T-helper 1 cell treated with Interleukin-12 subunit alpha and Interleukin-12 subunit beta and Interleukin-4 antibody, amounts not matched to agents 30 ng/mL and 1 ng/mL, for 36 hours (primary cell): ENCODE measurements at regions not wholly inside any gene's neighbourhood (a gene's known extent, or its start where the extent isn't known, plus 50 kb on each side); places are given as distances from the start of the nearest gene placed in this dataset.

Source experiments
- intact Hi-C: fragments of 100-400 bp; cut with micrococcal nuclease; formaldehyde crosslinking; loops from one replicate; pipeline ENCODE4 v1.15.1; 2024

DNA sequence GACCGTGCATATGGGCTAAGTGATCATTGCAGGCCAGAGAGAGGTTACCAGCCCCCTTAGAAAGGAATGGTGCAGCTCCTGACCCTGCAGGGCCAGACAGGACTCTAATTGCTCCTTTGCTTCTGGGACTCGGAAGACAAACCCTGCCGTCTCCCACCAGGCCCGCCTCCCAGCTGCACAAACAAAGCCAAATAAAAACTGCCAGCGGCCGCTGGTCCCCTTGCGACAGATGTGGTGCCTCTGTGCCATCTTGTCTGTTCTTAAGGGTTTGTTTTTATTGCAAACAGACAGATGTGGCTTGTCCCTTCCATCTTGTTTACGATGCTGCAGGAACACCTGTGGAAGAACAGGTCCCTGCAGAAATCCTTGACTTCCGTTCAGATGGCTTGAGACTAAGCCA, 434.4 kb upstream of the TSHZ3 start:
- intact Hi-C loops, result no loop called here

DNA sequence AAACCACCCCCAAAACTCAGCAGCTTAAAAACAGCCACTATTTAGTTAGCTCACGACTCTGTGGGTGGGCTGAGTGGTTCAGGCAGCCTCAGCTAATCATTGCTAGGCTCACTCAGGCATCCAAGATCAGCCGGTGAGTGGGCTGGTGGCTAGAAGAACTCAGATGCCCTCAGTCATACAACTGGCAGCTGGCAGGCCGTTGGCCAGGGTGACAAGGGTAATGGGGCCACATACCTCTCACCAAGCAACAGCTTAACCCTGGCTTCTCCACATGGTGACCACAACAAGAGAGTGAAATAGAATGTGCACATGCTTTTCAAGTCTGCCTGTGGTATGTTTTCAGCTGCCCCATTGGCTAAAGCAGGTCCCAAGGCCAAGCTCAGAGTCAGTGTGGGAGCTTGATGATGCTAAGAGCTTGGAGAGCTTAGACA, 435.4 kb upstream of the TSHZ3 start:
- intact Hi-C loops, result no loop called here

DNA sequence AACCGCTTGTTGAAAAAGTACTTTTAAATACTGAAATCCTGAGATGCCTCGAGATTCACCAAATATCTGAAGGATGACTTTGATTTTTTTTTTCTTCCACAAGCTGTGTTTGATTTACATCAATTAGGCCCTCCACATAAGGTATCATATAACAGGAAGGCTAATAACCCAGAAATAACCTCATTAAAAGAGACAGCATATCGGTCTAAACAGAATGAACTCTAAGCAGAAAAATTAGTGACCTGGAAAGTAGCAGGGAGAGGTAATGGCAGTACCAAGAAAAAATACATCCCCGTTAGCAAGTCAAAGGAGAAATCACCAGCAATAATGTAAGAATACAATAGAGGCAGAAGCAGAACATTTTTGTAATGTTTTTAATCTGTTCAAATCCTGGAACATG, 452.4 kb upstream of the TSHZ3 start:
- intact Hi-C loops, result no loop called here

DNA sequence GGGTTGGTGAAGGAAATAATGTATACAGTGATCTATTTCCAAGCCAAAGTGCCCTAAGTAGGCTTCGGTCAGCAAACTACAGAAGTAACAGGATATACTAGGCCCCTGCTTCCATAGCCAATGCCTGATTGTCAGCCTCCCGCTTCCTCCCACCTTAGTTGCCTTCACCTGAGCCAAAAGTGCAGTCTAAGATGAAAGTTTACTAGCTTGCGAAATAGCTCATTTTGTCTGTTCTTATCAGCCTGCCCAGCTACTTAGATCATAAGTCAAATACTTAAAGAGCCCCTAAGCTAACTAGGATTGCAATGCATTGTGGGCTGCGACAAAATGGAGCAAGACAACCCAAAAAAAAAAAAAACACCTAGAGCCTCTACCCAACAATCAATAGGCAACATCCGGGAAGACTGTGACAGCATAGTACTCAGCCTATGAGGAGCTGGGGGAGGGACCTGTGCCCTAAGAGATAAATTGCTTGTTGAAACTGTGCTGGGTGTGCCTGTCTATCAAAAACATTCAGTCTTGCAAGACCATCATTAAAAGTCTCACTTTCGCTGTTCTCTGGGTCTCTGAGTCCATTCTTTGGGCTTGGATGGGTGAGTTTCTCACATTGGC, 454.7 kb upstream of the TSHZ3 start:
- intact Hi-C loops, result no loop called here

DNA sequence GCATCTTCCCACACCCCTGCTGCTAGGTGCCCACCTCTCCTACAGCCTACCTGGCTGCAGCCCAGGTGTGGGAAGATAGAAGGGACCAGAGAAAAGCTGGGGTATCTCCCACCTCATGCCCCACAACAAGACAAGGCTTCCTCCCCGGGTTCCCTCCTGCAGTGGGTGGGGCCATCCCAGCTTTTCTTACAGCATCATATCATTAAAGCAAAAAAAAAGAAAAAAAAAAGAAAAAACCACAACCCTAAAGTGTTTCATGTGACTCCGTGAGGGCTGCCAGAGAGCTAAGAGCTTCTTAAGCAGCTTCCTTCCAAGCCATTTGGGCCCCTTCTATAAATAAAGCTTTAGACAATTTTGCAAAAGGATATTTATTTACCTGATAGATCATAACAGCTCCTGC, 455.4 kb upstream of the TSHZ3 start:
- intact Hi-C loops, result no loop called here

DNA sequence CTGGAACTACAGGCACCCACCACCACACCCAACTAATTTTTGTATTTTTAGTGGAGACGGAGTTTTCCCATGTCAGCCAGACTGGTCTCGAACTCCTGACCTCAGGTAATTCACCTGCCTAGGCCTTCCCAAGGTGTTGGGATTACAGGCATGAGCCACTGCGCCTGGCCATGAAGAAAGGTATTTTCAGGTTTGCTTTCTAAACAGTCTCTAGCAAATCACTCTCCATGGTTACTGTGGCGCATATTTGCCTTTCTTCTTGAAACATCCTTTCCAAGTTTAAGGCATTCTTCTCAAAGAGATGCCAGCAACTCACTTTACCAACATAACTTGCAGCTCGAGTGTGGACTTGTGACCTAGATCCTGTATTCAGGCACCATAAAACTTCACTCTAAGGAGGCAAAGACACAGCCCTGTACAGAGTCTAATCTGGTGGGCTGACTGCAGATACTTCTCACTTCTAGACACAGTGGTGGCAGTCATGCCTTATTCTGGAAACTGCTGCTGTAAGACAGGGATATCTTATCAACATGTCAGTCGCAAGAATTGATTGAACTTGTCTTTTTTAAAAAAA, 461.4 kb upstream of the TSHZ3 start:
- intact Hi-C loops, result no loop called here

DNA sequence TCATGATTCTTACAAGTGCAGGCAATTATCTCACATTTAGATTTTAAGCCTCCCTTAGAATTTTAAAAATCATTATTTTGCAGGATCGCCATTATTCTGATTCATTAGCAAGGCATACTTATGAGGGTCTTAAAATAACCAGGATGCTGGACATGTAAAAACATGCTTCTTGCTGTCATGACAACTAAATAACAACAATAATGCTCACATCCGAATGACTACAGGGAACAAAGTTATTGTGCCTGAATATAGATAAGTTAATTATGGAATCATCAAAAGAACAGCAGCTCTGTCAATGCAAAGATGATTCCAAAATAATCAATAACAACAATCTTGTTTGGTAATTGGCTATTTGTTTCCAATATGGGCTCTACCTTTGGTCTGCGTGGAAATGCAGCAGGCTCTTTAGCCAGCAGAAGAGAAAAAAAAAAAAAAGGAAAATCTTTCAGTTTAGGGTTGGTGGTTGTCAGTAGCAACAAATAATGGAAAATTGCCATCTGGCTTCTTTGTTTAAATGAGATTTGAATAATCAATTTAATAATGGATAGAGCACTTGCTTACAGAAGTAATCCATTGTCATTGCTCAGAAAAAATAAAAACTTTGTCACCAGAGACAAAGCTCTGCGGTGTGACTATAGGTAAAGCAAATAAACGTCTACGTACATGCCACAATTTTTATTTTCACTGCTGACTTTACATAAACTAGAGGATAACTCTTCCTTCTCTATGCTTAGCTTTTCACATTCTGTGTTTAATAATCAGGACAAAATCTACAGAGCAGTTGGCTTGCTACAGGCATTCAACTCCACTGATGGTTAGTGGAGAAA, 468.9 kb upstream of the TSHZ3 start:
- intact Hi-C loops, result no loop called here

DNA sequence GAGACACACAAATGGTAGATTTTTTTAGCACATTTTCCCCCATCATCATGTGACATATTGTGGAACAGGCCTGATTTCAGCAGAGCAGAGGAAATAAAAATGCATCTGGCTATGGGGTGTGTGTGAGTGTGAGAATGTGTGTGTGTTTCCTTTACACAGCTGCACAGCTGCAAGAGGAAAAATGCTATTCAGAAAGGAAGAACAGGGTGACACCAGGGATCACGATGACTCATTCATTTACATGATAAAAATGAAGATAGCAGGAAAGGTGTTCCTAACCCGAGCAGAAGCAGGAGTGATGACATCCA, 469.5 kb upstream of the TSHZ3 start:
- intact Hi-C loops, result no loop called here

DNA sequence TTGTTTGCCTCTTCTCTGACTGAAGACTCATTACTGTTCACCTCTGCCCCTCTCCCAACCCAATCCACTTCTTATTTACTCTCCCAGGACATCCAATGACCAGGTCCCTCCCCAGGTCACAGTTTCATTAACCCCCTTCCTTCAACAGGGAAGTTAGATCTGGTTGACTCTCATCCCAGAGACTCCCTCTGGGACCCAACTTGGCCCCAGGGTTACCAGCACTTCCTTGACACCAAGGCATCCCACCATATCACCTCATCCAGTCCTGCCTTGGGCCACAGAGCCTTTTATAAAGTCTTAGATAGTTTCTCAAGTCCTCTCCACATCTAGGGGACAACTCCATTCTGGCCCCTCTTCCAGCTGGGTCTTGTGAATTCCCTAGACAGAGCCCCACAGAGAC, 470.6 kb upstream of the TSHZ3 start:
- intact Hi-C loops, result no loop called here

DNA sequence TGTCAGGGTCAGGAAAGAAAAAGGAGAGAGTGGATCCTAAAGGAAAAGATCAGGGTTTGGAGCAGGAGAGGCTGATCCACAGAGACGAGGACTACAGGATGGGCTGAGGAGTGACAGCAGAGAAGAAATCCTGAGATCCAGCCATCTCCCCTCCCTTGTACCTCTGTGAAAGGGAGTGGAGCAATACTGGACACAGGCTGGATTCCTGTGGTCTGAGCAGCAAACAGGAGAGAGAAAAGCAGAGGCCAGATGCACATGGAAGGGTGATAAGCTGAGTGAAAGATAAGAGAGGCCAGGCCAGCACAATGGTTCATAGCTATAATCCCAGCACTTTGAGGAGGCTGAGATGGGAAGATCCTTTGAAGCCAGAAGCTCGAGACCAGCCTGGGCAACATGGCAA, 472.1 kb upstream of the TSHZ3 start:
- intact Hi-C loops, result no loop called here

DNA sequence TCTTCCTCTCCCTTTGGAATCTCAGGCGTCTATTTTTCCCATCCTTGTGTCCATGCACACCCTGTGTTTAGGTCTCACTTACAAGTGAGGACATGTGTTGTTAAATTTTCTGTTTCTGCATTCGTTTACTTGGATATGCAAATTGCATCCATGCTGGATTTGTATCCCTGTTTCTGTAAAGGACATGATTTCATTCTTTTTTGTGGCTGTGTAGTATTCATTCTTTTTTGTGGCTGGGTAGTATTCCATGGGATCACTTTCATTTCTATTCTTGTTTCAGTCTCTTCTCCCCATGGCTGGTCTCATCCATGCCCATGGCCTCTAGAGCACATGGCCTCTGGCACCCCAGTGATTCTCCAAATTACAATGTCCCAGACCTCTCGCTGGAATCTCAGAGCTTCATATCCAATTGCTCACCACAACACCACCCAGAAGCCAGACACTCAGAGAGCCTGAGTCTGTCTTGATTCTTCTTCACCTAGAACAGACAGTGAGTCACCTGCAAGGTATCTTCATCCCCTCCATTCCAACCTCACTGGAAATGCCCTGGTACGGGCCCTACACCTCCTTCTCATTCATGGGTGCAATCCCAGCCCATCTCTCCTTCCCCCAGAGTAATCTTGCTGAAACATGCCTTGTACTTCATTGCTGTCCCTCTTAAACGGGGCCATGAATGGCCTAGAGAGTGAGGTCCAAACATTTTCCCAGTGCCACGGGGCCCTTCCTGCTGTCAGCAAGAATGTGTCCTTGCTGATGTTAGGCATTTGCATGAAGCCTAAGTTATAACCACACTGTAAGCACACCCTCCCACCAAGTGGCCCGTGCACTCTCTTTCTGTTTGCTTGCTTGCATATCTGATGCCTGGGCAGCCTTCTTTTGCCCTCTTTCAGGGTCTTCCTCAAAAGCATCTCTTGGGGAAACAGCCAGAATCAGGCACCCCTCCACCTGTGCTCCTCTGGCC, 476.2 kb upstream of the TSHZ3 start:
- intact Hi-C loops, result no loop called here

DNA sequence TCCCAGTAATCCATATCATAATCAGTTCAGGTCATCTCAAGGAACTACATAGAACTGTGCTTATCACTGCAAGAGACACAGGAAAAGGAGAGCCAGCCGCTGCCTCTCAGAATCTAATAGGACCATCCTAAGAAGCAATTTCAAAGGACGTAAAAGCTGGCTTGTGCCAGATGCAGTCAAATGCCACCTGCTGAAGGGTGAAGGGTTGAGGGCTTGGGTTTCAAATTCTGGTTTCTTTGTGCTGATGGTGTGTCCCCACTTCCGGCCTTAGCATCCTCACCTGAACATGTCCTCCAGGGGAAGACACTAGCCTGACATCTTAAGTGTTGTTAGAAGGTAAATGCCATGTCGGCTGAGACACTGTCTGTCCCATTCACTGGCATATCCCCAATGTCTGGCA, 477.1 kb upstream of the TSHZ3 start:
- intact Hi-C loops, result no loop called here

DNA sequence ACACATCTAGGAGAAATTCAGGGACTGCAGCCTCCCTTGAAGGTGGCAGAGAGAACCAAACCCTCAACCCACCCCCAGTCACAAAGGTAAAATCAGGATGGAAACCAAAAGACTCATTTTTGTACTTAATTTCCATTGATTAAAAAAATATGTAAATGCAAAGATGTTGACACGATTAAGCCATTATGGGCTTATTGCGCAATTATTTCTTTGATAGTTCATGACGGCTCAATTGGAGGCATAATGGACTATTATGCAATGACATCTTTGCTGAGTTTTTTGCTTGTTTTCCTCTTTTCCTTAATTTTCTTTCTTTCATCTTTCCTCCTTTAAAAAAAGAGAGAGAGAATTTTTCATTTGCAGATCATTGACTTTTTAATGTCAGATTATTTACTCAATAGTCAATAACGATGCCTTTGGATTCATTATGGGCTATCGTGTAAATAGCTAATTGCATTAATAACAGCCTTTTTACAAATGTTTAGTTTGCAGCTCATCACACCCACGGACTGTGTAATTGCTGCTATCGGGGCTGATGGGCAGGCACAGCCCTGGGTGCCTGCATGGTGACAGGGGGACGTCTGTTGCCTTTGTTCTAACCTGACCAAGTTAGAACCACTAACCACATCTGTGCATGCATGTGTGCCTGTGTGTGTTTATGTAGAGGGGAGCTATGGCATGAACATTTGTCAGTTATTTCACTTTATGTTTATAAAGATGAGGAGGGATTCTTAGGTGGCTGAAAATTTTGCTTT, 482.4 kb upstream of the TSHZ3 start:
- intact Hi-C loops, result no loop called here

DNA sequence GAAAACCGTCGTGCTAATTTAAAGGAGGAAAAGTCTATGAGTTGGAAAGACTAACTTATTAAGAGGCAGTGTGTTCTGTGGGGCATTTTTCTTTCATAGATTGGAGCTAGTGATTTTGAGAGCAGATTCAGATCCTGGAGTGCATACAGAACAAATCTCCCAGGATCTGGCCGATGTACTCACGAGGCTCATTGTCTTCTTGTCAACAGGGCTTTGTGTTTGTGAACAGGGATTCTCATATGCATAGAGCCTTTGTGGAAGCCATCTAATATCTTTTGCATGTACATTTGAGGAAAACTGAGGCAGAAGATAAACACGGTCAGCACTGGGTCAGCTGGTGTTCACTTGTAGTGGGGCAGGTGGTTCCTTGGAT, 482.9 kb upstream of the TSHZ3 start:
- intact Hi-C loops, result no loop called here

DNA sequence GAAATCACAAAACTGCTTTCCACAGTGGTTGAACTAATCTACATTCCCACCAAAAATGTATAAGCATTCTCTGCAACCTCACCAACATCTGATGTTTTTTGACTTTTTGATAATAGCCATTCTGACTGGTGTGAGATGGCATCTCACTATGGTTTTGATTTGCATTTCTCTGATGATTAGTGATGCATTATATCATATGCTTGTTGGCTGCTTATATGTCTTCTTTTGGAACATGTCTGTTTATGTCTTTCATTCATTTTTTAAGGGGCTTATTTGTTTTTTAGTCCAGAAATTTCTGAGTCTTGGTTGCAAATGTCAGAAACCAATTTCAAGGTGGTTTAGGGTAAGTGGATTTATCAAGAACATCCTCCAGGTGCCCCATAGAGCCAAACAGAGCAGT, 484.8 kb upstream of the TSHZ3 start:
- intact Hi-C loops, result no loop called here

DNA sequence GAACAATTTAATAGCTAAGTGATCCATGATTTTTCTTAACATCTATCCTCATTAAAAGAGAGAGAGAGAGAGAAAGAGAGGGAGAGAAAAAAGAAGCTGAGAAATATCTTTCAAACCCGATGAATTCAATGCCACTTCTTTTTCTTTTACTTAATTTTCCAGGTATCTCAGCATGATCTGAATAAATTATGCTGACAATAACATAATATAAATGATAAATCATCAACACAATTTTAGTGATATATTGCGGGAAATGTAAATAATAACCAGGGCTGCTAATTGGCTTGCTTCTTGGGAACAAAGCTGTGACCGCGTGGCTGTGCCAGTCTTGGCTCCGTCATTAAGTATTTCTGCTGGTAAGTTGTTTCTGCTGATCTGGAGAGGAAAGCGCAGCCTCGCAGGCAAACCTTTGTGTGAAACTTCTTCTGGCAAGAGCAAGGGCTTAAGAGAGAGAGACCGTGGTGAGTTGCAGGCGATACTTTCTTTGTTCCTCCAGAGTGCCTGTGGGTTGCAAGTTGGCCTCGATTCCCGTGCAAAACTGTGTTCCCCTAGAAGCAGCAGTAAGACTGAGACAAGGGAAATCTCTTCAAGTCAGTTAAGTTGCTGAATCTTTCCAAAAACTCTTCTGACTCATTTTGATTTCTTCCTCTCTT, 489.1 kb upstream of the TSHZ3 start:
- intact Hi-C loops, result no loop called here

DNA sequence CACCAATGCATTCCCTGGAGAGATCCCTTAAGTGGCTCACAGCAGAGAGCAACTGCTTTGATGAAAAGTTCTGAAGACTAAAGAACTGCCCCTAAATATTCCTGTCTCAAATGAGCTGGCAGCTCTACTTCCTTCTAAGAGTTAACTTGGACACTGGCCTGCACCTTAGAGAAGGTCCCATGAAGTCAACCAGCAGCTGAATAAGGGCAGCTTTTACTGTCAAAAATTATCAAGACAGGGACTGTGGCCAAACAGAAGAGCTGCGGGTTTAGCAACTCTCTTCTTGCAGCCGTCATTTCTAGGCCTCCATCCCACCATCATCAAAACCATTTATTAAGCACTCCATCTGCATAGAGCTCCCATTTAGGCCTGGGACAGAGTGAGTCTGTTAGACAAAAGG, 491.1 kb upstream of the TSHZ3 start:
- intact Hi-C loops, result no loop called here

DNA sequence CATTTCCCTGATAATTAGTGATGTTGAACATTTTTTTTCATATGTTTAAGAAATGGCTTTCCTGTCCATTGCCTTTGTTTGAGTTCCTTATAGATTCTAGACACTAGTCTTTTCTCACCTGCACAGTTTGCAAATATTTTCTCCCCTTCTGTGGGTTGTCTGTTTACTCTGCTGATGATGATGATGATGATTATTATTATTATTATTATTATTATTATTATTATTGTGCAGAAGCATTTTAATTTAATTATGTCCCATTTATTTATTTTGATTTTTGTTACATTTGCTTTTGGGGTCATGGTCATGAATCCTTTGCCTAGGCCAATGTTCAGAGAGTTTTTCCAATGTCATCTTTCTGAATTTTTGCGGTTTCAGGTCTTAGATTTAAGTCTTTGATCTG, 492.5 kb upstream of the TSHZ3 start:
- intact Hi-C loops, result no loop called here

DNA sequence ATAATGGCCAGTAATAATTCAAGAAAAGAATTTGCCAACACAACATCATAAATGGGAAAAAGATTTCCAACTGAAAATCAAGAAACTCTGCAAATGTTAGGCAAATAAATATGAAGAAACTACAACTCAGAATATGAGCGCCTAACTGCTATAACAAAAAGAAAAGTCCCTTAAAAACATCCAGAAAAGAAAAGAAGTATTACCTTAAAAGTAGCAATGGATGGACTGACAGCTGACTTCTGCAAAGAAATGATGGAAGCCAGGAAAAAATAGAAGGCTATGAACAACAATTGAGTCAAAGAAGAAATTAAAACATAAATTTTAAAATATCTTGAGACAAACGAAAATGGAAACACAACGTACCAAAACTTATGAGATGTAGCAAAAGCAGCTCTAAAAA, 482.3 kb upstream of the ZNF507 start:
- intact Hi-C loops, result no loop called here

DNA sequence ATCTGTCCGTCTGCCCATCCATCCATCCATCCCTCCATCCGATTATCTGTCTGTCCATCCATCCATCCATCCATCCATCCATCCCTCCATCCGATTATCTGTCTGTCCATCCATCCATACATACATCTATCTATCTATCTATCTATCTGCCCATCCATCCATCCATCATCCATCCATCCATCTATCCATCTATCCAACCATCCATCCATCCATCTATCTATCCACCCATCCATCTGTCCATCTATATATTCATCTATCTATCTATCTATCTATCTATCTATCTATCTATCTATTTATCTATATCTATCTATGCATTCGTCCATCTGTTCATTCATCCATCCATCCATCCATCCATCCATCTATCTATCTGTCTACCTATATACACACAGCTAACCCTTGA, 471.1 kb upstream of the ZNF507 start:
- intact Hi-C loops, result no loop called here

DNA sequence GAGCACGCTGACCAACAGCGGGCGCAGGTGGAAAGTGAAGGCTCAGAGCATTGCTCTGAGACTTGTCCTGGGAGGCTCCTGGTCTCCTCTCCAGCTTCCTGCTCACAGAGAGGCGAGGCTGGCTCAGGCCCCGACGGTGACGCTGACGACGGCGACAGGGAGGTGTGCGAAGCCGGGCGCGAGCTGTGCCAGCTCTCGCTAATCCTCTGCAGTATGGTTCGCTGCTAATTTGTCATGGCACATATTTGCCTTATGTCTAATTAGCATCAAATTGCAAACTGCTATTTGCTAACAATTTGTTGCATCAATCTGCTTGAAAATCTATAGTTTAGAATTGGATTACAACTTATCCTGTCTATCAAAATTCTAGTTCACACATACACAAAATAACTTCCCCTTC, 469.8 kb upstream of the ZNF507 start:
- intact Hi-C loops, result no loop called here
